ENCODE measurements at regions not wholly inside any gene's neighbourhood (a gene's known extent, or its start where the extent isn't known, plus 50 kb on each side); places are given as distances from the start of the nearest gene placed in this dataset.

DNA sequence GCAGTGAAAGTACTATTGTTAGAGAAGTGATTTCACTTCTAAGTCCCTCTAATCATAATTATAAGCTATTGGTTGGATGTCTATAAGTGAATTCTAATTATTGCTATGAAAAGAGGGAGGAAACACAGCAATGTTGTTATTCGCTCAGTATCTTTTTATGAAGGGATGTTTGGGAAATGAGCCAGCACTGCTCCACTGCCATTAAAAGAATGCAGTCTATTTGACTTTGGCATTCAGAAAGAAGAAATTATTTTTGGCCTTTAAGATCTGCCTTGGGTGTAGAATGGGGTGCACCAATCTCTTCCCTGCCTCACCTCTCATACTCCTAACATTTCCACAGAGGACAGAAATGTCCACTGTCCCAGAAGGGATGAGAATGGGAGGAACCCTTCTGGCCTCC lies 332.0 kb downstream of the SPATA31D1 start (continued):
- TF ChIP-seq, protein P1, sequence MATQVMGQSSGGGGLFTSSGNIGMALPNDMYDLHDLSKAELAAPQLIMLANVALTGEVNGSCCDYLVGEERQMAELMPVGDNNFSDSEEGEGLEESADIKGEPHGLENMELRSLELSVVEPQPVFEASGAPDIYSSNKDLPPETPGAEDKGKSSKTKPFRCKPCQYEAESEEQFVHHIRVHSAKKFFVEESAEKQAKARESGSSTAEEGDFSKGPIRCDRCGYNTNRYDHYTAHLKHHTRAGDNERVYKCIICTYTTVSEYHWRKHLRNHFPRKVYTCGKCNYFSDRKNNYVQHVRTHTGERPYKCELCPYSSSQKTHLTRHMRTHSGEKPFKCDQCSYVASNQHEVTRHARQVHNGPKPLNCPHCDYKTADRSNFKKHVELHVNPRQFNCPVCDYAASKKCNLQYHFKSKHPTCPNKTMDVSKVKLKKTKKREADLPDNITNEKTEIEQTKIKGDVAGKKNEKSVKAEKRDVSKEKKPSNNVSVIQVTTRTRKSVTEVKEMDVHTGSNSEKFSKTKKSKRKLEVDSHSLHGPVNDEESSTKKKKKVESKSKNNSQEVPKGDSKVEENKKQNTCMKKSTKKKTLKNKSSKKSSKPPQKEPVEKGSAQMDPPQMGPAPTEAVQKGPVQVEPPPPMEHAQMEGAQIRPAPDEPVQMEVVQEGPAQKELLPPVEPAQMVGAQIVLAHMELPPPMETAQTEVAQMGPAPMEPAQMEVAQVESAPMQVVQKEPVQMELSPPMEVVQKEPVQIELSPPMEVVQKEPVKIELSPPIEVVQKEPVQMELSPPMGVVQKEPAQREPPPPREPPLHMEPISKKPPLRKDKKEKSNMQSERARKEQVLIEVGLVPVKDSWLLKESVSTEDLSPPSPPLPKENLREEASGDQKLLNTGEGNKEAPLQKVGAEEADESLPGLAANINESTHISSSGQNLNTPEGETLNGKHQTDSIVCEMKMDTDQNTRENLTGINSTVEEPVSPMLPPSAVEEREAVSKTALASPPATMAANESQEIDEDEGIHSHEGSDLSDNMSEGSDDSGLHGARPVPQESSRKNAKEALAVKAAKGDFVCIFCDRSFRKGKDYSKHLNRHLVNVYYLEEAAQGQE (IDR thresholded peaks at IDR 0.05): no peak
- TF ChIP-seq TP53 (CRISPR knock-in tag; IDR thresholded peaks at IDR 0.05): no peak
- no peak for TF ChIP-seq CBX8 (IDR thresholded peaks at IDR 0.05)

DNA sequence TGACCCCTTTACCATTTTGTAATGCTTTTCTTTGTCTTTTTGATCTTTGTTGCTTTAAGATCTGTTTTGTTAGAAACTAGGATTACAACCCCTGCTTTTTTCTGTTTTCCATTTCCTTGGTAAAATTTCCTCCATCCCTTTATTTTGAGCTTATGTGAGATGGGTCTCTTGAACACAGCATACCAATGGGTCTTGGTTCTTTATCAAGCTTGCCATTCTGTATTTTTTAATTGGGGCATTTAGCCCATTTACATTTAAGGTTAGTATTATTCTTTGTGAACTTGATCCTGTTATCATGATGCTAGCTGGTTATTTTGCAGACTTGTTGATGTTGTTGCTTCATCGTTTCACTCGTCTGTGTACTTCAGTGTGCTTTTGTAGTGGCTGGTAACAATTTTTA lies 337.3 kb downstream of the SPATA31D1 start:
- TF ChIP-seq KDM1A (IDR thresholded peaks at IDR 0.05; ENCODE audit: low read depth): no peak
- TF ChIP-seq POLR2A (IDR thresholded peaks at IDR 0.05; ENCODE audit: low read length): no peak
- no peak for TF ChIP-seq NR3C1 (IDR thresholded peaks at IDR 0.05)
- TF ChIP-seq RARB (CRISPR knock-in tag; IDR thresholded peaks at IDR 0.05): no peak
- TF ChIP-seq KDM5A (IDR thresholded peaks at IDR 0.05): no peak
- TF ChIP-seq ZC3H11A (IDR thresholded peaks at IDR 0.05): no peak
- TF ChIP-seq, protein P2, sequence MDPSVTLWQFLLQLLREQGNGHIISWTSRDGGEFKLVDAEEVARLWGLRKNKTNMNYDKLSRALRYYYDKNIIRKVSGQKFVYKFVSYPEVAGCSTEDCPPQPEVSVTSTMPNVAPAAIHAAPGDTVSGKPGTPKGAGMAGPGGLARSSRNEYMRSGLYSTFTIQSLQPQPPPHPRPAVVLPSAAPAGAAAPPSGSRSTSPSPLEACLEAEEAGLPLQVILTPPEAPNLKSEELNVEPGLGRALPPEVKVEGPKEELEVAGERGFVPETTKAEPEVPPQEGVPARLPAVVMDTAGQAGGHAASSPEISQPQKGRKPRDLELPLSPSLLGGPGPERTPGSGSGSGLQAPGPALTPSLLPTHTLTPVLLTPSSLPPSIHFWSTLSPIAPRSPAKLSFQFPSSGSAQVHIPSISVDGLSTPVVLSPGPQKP (IDR thresholded peaks at IDR 0.05; ENCODE audit: low read depth, low read length): no peak
- no peak for TF ChIP-seq EHMT2 (IDR thresholded peaks at IDR 0.05; ENCODE audit: low read depth)
- no peak for TF ChIP-seq EHF (CRISPR knock-in tag; IDR thresholded peaks at IDR 0.05)
- no peak for TF ChIP-seq PHF8 (IDR thresholded peaks at IDR 0.05; ENCODE audit: borderline replicate concordance, low read depth)
- TF ChIP-seq MYC (IDR thresholded peaks at IDR 0.05; ENCODE audit: borderline replicate concordance, low read length): no peak
- TF ChIP-seq HDAC2 (IDR thresholded peaks at IDR 0.05): no peak
- no peak for TF ChIP-seq POLR2AphosphoS2 (conservative IDR thresholded peaks at IDR 0.05; ENCODE audit: low read length)
- TF ChIP-seq RNF2 (IDR thresholded peaks at IDR 0.05; ENCODE audit: borderline replicate concordance, low read depth): no peak
- no peak for TF ChIP-seq CHD4 (IDR thresholded peaks at IDR 0.05; ENCODE audit: borderline replicate concordance)
- no peak for TF ChIP-seq ESRRA (IDR thresholded peaks at IDR 0.05; ENCODE audit: borderline replicate concordance, low read length)
- TF ChIP-seq FOSB (CRISPR knock-in tag; IDR thresholded peaks at IDR 0.05): no peak
- no peak for TF ChIP-seq EP300 (IDR thresholded peaks at IDR 0.05)
- no peak for TF ChIP-seq FOSL2 (IDR thresholded peaks at IDR 0.05)
- TF ChIP-seq FOSL2 (CRISPR knock-in tag; IDR thresholded peaks at IDR 0.05): no peak
- no peak for TF ChIP-seq FOXS1 (CRISPR knock-in tag; IDR thresholded peaks at IDR 0.05)
- peaks cover 6% of the 10 kb centered on the region; the same call in 1 of the 3 replicates for H3K9me3 ChIP-seq
- H3K4me3 ChIP-seq: no peak overlapping the region
- DNase-seq (ENCODE audit: low read depth in 1 of 2, low spot score in 1 of 2) (no peak), ATAC-seq (no peak), FAIRE-seq (no peak)
- no peak overlapping the region for H3K4me2 ChIP-seq
- WGBS (ENCODE audit: missing lambda C conversion rate): 78% methylated on average over 2 of the region's 2 CpGs
- H3K4me1 ChIP-seq: no peaks in the 10 kb centered on the region
- ChIA-PET CTCF (interaction anchor here (0.7 to 0.9 kb wide), 2 partner anchors 281 to 1807 kb away, joined by 3 to 4 read pairs; no protein-coding TSS in a partner anchor), POLR2A (no interaction called here)
- no peak overlapping the region for H3K27ac ChIP-seq

DNA sequence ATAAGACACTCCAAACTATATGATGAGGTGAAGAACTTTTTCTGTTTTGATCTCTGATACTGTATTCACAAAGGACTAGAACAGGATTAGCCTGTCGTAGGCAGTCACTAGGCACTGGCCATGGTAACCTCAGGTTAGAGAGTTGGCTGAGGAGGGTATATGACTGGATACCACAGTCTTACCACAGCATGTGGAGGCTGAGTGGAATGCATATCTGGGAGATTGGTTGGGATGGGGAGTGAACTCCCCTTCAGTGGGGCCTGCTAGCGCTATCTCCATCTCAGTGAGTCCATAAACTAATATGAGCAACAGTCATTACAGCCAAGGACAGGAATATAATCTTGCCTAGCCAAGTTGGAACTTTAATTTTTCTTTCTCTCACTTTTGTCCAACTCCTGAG lies 339.1 kb downstream of the SPATA31D1 start:
- DNase-seq (ENCODE audit: low read depth in 1 of 2, low spot score in 1 of 2) (no peak), FAIRE-seq (no peak), ATAC-seq (no peak)
- POLR2A ChIA-PET: no interaction called here
- Histone ChIP-seq H3K27ac (no peak overlapping the region), H3K4me3 (no peak overlapping the region), H3K9me3 (peaks cover 6% of the 10 kb centered on the region; the same call in 1 of the 3 replicates), H3K4me2 (no peak overlapping the region), H3K4me1 (peaks cover 14% of the 10 kb centered on the region)
- TF ChIP-seq HOXA7 (CRISPR knock-in tag; IDR thresholded peaks at IDR 0.05) (no peak), ZSCAN20 (CRISPR knock-in tag; IDR thresholded peaks at IDR 0.05) (no peak)
- 75% methylated on average over 2 of the region's 2 CpGs for WGBS (ENCODE audit: missing lambda C conversion rate)
- CTCF ChIA-PET: no interaction called here

All from A549 (cell line).